HPDE6-E6E7 (cell line): ENCODE measurements at regions not wholly inside any gene's neighbourhood (a gene's known extent, or its start where the extent isn't known, plus 50 kb on each side); places are given as distances from the start of the nearest gene placed in this dataset.

ENCODE experiments used
- DNase-seq: peaks from one replicate; pipeline ENCODE4 v3.0.0; 2011; ENCODE audit warnings: missing footprints; ENCODE audit errors: extremely low spot score

DNA sequence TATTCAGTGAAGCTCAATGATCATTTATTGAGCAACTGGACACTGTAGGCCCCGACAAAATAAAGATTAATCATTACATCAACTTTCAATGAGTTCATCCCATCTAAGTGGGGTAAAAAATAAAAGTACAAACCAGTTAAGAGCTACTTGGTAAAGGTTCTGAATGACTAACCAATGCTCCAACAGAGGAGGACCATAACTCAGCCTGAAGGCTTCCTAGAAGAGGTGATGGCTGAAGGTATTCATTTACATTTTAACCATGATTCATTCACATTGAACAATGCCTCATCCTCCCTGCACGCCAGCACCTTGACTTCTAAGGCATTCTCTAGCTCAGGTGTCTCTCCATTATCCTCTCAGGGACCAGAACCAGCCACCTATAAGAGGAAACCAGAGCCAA is 201.4 kb downstream of the ZNF462 start:
- no peak for DNase-seq

GRCh38 chr9:107065549-107065948 is 202.6 kb downstream of the ZNF462 start:
- no peak for DNase-seq

DNA sequence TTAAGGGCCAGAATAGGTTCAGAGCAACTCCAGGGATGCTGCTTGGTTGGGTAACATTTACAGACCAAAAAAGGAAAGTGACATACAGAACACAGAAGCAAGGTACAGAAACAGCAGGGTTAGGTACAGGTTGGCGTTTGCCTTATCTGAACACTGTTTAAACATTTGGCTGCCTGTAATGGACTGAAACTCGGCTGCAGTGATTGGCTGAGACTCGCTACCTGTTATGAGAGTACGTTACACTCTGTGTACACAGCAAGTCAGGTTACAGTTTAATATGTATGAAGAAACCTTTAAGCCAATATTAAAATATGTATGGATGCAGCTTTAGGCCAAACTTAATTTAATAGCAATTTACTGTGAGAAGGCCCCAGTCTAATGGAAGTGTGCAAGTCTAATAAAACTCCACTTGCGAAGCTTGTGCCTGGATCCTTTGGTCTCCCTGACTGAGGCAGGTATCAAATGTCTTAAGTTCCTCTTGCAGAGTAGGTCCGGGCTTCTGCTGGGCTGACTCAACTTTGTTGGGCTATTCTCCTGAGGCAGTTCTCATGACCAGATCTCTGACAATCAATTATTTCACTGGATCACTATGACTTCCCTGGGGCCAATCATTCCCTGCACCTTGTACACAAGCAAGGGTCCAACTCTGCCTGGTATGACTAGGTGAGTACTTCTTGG is 204.9 kb downstream of the ZNF462 start:
- DNase-seq = no peak

DNA sequence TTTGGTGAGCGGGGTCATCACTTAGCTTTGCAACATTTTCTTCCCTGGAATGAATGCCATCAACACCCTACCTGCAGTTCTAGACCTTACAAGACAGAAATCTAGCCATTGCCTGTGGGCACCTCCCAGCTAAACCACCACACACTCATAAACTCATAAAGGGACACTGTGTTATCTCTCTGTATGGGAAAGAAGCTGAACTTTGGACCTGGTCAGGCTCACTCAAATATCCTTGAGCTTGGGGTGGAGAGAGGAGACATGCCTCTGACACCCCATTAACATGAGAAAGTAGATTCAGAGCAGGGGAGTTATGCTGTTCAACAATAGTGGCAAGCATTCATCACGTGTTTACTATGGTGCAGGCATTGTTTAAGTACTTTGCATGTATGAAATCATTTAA is 205.6 kb downstream of the ZNF462 start:
- DNase-seq = no peak

DNA sequence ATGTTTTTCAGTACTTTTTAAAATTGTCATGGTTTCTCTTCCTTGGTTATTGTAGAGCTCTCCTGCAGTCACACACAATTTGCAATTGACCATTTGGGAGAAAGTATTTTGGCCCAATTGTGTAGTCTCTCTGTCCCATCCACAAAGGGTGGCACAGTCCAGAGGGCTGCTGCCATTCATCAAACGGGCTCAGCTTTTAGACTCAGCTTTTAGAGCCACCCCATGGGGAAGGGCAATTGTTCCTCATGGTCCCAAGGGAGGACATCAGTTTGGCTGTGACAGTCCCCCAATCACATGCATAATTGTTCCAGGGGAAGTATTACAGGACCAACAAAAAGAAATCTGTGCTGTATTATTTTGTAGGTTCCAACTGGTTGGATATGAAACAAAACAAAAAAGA is 207.6 kb downstream of the ZNF462 start:
- no peak for DNase-seq

DNA sequence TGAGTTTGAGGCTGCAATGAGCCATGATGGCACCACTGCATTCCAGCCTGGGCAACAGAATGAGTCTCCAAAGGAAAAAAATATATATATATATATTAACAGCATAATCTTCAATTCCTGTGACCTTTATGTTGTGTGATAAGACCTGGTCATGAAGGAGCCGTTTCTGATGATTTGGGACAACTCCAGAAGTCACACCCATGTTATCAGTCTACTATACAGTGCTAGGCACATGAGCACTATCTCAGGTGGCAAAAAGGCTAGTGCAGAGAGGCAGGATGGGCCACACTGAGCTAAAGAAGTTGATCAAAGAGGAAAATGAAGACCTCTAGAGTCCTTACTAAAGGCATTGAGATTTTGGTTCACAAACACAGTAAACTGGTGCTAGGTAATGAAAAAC is 205.0 kb upstream of the RAD23B start:
- no peak for DNase-seq

GRCh38 chr9:107079589-107079988 is 203.5 kb upstream of the RAD23B start:
- no peak for DNase-seq

DNA sequence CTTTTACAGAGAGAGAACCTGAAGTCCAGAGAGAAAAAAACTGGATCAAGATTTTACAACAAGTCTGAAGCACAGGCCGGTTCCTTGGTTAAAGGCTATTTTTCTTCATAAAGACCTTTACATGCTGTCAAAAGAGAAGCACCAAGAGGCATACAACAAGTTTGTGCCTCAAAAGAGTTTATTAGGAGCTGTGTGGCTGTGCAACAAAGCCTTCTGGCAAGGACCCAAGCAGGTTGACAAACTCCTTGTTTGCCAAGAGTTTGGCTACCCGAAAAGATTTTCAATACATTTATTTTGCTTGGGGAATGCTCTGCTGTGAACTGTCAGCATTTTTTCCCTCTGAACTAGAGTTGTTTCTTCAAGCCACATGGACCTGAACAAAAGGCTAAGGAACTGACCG is 202.9 kb upstream of the RAD23B start:
- no peak for DNase-seq

- DNase-seq = no peak
Observed at GRCh38 chr9:107086460-107086859, 196.6 kb upstream of the RAD23B start.

- DNase-seq = no peak
Observed at GRCh38 chr9:107087222-107087621, 195.9 kb upstream of the RAD23B start.

DNA sequence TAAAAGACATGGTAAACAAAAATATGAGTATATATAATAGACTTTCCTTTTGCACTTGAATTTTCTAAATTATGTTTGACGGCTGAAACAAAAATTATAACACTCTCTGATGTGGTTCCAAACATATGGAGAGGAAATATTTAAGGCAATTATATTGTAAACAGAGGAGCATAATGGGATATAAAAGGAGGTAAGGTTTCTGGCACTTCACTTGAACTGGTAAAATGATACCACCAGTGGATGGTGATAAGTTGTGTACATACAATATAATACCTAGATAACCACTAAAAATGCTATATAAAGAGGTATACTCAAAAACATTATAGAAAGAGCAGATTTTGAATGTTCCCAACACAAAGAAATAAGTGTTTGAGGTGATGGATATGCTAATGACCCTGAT is 192.9 kb upstream of the RAD23B start:
- no peak for DNase-seq

GRCh38 chr9:107093365-107094060 is 189.6 kb upstream of the RAD23B start:
- DNase-seq = no peak

DNA sequence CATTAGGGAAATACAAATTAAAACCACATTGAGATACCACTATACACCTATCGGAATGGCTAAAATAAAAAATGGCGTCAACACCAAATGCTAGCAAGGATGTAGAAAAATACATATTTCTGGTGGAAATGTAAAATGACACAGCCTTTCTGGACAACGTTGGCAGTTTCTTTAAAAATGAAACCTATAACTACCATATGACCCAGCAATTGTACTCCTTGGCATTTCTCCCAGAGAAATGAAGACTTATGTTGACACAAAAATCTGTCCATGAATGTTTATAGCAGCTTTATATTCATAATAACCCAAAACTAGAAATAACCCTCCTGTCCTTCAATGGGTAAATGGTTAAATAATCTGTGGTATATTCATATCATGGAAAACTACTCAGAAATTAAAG is 188.7 kb upstream of the RAD23B start:
- no peak for DNase-seq

- DNase-seq = no peak
Observed at GRCh38 chr9:107100591-107100990, 182.5 kb upstream of the RAD23B start.

DNA sequence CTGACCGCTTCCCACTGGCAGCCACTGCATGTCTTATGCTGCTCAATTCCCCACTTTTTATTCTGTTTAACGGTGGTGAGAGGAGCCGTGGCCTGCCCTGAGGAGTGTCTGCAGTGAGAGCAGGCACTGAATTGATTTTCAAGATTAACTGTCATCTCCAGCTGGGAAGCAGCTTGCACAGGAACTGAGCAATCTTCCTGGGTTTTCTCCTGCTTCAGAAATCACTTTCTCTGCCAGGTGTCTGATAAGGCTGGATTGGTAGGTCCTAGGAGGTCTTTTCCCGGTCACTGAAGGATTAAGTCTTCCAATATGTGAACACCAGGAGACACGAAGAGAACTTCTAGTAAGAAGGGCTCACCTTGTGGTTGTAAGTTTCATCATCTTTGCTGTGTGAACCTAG is 181.1 kb upstream of the RAD23B start:
- DNase-seq = no peak

DNA sequence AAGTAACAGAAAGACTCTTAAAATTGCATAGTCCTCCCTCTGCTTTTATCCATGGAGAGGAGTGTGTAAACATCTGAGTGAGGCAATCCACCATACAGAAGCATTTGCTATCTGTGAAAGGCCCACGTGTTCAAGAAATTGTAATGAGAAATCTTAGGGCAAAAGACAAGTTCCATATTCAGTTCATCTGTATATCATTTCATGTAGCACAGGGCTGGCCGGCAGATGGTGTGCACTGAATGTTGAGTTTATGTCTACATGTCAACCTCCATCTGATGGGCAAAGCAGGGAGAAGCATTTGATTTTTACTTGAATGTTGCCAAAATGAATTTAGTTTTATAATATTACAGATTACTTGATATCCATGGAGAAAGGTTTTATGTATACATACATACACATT is 179.5 kb upstream of the RAD23B start:
- DNase-seq = no peak

GRCh38 chr9:107105784-107106183 is 177.3 kb upstream of the RAD23B start:
- DNase-seq = no peak

DNA sequence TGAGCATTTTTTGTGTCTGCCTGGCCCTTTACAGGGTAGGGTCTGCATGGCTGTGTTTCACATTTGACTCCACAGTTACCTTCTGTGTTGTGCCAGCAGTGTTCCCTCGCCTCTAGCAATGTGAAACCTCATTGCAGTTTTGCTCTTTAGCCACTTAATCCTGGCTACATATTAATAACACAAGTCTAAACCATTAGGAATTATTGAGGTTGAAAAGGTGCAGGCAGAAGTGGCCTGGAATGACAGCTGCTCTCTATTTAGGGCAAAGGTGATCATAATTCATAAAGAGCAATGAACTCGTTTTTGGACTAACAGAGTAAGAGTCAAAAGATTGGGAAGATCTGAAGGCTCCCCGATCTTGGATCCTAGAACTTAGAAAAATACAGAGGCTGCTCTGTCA is 176.7 kb upstream of the RAD23B start:
- no peak for DNase-seq

DNA sequence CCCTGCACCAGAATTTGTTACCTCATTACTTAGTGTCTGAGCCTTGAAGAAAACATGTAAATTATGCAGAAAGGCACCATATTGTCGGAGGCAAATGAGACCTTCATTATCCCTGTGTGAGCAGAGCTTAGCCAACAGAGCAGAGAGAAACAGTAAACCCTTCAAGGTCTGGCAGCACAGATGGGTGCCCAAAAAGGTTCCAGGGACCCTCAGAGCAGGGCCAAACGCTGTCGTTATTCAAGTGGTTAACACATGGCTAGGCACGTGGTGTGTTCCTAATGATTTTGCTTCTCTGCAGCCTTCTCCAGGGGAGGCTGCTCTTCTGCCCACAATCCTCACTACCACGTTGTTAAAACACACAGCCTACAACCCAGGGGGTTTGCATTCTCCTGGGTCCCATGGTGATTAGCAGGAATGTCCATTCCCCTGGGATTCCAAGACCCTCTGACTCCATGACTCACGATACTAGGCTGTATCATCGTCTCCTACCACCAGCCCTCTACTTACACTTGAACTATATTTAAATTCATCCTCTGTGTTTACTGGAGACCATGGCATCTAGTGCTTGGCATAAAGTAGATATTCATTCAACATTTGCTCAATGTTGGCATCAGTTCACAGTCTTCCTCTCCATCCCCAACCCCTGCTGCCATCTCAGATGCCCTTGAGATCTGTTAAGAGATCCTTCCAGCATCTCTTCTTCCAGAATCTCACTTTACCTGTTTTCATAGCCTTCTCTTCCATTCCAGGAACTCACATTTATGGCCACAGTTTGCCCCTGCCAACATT is 174.5 kb upstream of the RAD23B start:
- no peak for DNase-seq

DNA sequence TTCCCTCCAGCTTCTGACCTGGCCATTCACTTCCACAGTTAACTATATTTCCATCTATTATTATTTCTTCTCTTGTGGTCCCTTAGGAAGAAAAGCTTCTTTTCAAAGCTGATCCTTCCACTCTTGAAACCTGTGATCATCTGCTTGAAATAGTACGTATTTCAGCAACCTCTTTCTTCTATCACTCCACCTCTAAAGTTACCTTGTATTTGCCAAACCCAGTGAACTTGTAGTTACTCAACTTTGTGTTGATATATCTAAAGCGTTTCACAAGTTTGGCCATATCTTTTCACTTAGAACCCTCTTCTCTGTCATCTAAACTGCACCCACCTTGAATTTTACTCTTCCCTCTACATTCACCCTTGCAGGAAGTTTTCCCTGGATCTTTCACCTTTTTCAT is 173.8 kb upstream of the RAD23B start:
- no peak for DNase-seq

- DNase-seq = no peak
Observed at GRCh38 chr9:107110153-107110552, 172.9 kb upstream of the RAD23B start.

GRCh38 chr9:107112707-107113243 is 170.3 kb upstream of the RAD23B start:
- DNase-seq = no peak
